ENCODE measurements at regions not wholly inside any gene's neighbourhood (a gene's known extent, or its start where the extent isn't known, plus 50 kb on each side); places are given as distances from the start of the nearest gene placed in this dataset.
"Not testable (repeated sequence)": the region's sequence is repeated elsewhere in the genome, so short reads cannot be mapped to it uniquely, and the experiment has no call there.

DNA sequence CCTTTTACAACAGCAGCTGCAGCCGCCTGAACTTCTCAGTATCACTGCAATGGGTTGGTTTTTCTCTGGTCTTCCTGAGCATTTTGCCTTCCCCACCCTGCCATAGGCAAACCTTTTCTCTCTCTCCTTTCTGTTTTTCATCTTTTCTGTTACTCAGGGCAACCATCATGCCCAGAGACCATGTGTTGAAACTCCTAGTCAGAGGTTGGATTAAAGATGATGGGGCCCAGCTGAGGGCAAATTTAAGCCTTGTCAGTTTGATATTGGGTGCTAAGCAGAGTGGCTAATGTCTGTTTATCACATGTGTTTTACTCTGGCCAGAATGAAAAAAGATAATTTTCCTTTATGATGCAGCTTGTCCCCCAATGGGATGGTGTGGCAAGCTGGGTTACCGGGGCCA is 107.9 kb upstream of the PMCH start:
- Histone ChIP-seq H3K56ac (ENCODE audit: insufficient read length, low read depth, low read length) (no peak overlapping the region), H4K91ac (ENCODE audit: insufficient read length, low read depth, low read length) (no peak overlapping the region), H2BK5ac (ENCODE audit: insufficient read length, low read length) (no peak overlapping the region), H3K4me2 (ENCODE audit: insufficient read depth, insufficient read length, low read length) (no peak overlapping the region), H3K18ac (ENCODE audit: insufficient read length, low read depth, low read length) (no peak overlapping the region), H4K5ac (ENCODE audit: insufficient read length, low read depth, low read length) (no peak overlapping the region), H2BK12ac (ENCODE audit: insufficient read length, low read depth, low read length) (no peak overlapping the region), H3K79me1 (ENCODE audit: insufficient read depth, low read depth, low read length, poor library complexity, severe bottlenecking) (no peaks in the 10 kb centered on the region), H4K20me1 (ENCODE audit: control insufficient read depth, insufficient read depth, insufficient read length) (no peaks in the 10 kb centered on the region), H3K23ac (ENCODE audit: insufficient read length, low read depth, low read length) (no peak overlapping the region), H2BK120ac (ENCODE audit: low read depth, low read length, poor library complexity, severe bottlenecking) (no peak overlapping the region), H3K4me1 (ENCODE audit: insufficient read depth, low read length) (no peaks in the 10 kb centered on the region), H3K23me2 (ENCODE audit: insufficient read length, low read depth, low read length, poor library complexity, severe bottlenecking) (no peaks in the 10 kb centered on the region), H3K14ac (ENCODE audit: insufficient read depth, low read length) (no peak overlapping the region), H3K79me2 (ENCODE audit: insufficient read depth, low read length) (no peaks in the 10 kb centered on the region), H3K4ac (ENCODE audit: low read depth, low read length) (no peak overlapping the region), H2AK5ac (ENCODE audit: insufficient read length, low read length) (no peak overlapping the region), H4K8ac (replicated peaks; ENCODE audit: insufficient read length, low read depth, low read length) (no peak overlapping the region), H3T11ph (ENCODE audit: low read length) (no peak overlapping the region), H3K27ac (ENCODE audit: insufficient read length, low read depth, low read length) (no peak overlapping the region), H2BK15ac (ENCODE audit: low read depth, low read length) (no peak overlapping the region), H3K9me3 (ENCODE audit: control insufficient read depth, low read depth, low read length) (no peaks in the 10 kb centered on the region), H2BK20ac (ENCODE audit: low read depth, low read length, poor library complexity, severe bottlenecking) (no peak overlapping the region), H3K27me3 (ENCODE audit: insufficient read depth, low read length) (no peaks in the 10 kb centered on the region), H3K9ac (ENCODE audit: extremely low read depth, insufficient read length, low read length) (no peak overlapping the region), H2AFZ (ENCODE audit: low read length) (no peak overlapping the region)
- WGBS (ENCODE audit: extremely low coverage, insufficient read length, low lambda C conversion rate), result no CpG with 5 or more reads among the region's 2 CpGs
- Mint-ChIP-seq H3K4me1 (no peaks in the 10 kb centered on the region), H3K9me3 (peaks cover 14 to 18% of the 10 kb centered on the region in 2 experiments), H3K27ac (no peak overlapping the region), H3K4me3 (no peak overlapping the region), H3K36me3 (ENCODE audit: insufficient read depth in 1 of 3, low read depth in 3 of 3) (peaks cover 3 to 6% (median 5%) of the 10 kb centered on the region in 3 experiments), H3K27me3 (ENCODE audit: low read depth) (no peaks in the 10 kb centered on the region; the same call in 1 of the 2 replicates)
- TF ChIP-seq, protein P1, sequence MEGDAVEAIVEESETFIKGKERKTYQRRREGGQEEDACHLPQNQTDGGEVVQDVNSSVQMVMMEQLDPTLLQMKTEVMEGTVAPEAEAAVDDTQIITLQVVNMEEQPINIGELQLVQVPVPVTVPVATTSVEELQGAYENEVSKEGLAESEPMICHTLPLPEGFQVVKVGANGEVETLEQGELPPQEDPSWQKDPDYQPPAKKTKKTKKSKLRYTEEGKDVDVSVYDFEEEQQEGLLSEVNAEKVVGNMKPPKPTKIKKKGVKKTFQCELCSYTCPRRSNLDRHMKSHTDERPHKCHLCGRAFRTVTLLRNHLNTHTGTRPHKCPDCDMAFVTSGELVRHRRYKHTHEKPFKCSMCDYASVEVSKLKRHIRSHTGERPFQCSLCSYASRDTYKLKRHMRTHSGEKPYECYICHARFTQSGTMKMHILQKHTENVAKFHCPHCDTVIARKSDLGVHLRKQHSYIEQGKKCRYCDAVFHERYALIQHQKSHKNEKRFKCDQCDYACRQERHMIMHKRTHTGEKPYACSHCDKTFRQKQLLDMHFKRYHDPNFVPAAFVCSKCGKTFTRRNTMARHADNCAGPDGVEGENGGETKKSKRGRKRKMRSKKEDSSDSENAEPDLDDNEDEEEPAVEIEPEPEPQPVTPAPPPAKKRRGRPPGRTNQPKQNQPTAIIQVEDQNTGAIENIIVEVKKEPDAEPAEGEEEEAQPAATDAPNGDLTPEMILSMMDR (conservative IDR thresholded peaks at IDR 0.05), result no peak
- no peak for DNase-seq

DNA sequence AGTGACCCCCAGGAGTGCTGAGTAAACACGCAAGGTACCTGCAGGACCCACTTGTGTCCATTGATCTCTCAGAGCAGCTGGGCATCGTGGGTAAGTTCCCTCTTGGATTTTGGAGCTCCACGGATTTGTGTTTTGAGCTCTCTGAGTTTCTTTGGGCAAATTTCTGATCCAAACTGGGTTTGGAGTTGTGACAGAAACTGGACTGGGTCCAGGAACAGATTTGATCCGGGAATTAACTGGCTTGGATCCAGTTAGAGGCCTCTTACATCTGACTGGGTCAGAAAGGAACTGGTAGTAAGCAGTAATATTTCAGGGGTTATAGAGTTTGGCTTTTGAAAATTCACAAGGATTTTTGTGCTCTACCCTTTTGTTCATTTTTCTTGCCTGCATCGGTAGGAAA is 107.0 kb upstream of the PMCH start:
- H3K4ac ChIP-seq (ENCODE audit: low read depth, low read length); H3K79me1 ChIP-seq (ENCODE audit: insufficient read depth, low read depth, low read length, poor library complexity, severe bottlenecking); H3K18ac ChIP-seq (ENCODE audit: insufficient read length, low read depth, low read length); H2BK5ac ChIP-seq (ENCODE audit: insufficient read length, low read length); H2AK5ac ChIP-seq (ENCODE audit: insufficient read length, low read length); H3K27ac Mint-ChIP-seq; H3K4me1 ChIP-seq (ENCODE audit: insufficient read depth, low read length); DNase-seq; H3K27me3 Mint-ChIP-seq (ENCODE audit: low read depth); H3K56ac ChIP-seq (ENCODE audit: insufficient read length, low read depth, low read length); H3T11ph ChIP-seq (ENCODE audit: low read length); H2BK15ac ChIP-seq (ENCODE audit: low read depth, low read length); H4K91ac ChIP-seq (ENCODE audit: insufficient read length, low read depth, low read length); H4K8ac ChIP-seq (replicated peaks; ENCODE audit: insufficient read length, low read depth, low read length); H3K27ac ChIP-seq (ENCODE audit: insufficient read length, low read depth, low read length); H4K5ac ChIP-seq (ENCODE audit: insufficient read length, low read depth, low read length); H2BK20ac ChIP-seq (ENCODE audit: low read depth, low read length, poor library complexity, severe bottlenecking); H3K79me2 ChIP-seq (ENCODE audit: insufficient read depth, low read length); H3K4me2 ChIP-seq (ENCODE audit: insufficient read depth, insufficient read length, low read length); H3K14ac ChIP-seq (ENCODE audit: insufficient read depth, low read length); H2BK120ac ChIP-seq (ENCODE audit: low read depth, low read length, poor library complexity, severe bottlenecking); H3K23me2 ChIP-seq (ENCODE audit: insufficient read length, low read depth, low read length, poor library complexity, severe bottlenecking); H3K9ac ChIP-seq (ENCODE audit: extremely low read depth, insufficient read length, low read length); H3K9me3 ChIP-seq (ENCODE audit: control insufficient read depth, low read depth, low read length); H3K4me1 Mint-ChIP-seq; H3K36me3 Mint-ChIP-seq (ENCODE audit: insufficient read depth in 1 of 3, low read depth in 3 of 3); H2AFZ ChIP-seq (ENCODE audit: low read length); H3K4me3 Mint-ChIP-seq; H3K27me3 ChIP-seq (ENCODE audit: insufficient read depth, low read length); H3K23ac ChIP-seq (ENCODE audit: insufficient read length, low read depth, low read length); H4K20me1 ChIP-seq (ENCODE audit: control insufficient read depth, insufficient read depth, insufficient read length); H2BK12ac ChIP-seq (ENCODE audit: insufficient read length, low read depth, low read length): not testable (repeated sequence)
- H3K9me3 Mint-ChIP-seq, result peaks cover 14 to 18% of the 10 kb centered on the region in 2 experiments
- whole genome bisulfite sequencing (ENCODE audit: extremely low coverage, insufficient read length, low lambda C conversion rate), result no CpG with 5 or more reads among the region's 5 CpGs

All from H9 (cell line).